OCI-M2 (cell line): ENCODE measurements at regions not wholly inside any gene's neighbourhood (a gene's known extent, or its start where the extent isn't known, plus 50 kb on each side); places are given as distances from the start of the nearest gene placed in this dataset.

Experiments used
- DNase-seq: peaks from one replicate; lab custom pipeline; 2025; ENCODE audit not compliant: unreplicated experiment; lab: John Stamatoyannopoulos, UW

DNA sequence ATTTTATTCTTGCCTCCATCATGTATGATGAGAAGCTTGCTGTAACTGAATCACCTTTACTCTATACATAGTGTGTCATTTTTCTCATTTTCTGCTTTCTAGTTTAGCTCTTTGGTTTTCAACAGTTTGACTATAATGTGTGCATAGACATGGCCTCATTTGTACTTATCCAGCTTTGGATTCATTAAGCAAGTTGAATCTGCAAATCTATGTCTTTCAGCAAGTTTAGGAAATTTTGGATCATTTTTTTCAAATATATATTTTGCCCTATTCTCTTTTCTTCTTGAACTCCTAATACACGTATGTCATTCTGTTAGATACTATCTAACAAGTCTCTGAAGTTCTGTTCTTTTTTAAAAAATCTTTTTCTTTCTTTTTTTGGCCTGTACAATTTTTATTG lies 57.8 kb downstream of the PRLHR start:
- DNase-seq = no peak

DNA sequence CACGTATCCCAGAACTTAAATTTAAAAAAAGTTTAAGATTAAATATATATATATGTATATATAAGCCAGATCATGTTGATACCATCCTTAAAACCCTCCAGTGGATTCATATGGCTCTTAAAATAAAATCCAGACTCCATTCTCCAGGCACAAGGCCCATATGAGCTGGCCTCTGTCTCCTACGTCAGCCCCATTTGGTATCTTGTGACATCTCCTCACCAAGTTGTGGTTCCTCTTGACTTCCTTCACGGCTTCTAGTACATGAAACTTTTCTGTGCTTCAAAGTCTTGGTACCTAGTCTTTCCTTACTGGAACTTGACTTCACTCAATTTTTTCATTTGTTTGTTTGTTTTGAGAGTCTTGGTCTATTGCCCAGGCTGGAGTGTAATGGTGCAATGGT lies 61.3 kb downstream of the PRLHR start:
- no peak for DNase-seq

DNA sequence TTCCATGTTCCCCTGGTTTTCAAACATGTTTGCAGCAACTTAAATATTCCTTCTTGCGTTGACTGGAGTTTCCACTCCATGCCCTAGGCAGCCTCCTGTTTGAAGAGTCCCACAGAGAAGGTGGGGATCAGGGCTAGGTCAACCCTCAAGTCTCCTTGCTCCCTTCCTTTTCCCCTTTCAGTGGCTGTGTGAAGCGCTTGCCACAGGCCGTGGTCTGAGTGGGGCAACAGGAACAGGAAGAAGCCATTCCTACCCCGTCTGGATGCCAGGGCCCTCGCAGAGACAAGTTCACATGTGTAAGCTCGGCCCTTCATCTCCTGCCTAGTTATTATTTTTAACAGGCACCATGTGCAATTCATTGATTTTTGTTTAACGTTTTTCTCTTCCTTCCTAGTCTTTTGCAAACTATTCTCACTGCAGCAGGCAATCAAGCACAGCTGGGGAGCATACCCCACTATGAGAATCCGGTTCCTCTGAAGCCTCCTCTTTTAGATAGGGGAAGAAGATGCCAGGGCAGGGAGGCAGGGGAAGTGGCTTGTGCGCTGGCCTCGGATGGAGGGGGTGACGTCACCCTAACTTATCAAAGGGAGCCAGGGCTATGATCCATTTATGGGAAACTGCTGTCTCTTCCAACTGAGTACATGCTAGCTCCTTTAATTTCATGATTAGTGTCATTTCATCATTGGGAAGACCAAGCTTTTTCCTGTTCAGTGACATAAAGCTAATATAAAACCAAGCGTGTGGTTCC lies 64.2 kb downstream of the PRLHR start:
- peak; percentile 16 for DNase-seq

DNA sequence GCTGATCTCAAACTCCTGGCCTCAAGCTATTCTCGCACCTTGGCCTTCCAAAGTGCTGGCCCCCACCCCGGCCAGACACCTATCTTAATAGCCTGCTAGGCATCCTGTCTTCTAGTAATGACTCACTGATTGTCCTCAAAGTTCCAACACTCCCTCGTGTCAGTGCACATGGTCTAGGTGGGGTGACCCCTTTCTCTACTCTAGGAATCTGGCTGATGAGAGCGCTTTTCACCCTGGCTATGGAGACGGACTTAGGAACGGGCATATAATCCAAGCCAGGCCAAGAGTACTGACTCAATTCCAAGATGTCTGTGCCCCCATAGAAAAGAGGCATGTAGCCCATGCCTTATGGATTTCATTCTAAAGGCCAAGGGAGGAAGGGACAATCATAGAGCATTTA lies 67.0 kb downstream of the PRLHR start:
- DNase-seq = no peak

DNA sequence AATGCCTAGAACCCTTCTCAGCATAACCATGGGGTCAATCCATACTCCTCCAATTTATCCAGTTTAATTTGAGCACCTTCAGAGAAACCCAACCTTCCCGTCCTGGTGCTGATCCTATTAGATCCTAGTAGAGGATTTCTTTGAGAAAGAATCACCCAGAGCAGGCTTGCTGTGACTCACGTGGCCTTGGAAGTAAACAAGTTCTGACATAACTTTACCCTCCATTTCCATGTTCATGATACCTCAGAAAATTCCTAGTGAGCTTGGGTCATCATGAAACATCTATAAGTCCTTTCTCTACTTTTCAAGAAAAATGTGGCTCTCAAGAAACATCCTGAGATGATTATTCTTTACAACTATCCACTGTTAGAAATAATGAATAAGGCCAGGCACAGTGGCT lies 71.7 kb downstream of the PRLHR start:
- no peak for DNase-seq

DNA sequence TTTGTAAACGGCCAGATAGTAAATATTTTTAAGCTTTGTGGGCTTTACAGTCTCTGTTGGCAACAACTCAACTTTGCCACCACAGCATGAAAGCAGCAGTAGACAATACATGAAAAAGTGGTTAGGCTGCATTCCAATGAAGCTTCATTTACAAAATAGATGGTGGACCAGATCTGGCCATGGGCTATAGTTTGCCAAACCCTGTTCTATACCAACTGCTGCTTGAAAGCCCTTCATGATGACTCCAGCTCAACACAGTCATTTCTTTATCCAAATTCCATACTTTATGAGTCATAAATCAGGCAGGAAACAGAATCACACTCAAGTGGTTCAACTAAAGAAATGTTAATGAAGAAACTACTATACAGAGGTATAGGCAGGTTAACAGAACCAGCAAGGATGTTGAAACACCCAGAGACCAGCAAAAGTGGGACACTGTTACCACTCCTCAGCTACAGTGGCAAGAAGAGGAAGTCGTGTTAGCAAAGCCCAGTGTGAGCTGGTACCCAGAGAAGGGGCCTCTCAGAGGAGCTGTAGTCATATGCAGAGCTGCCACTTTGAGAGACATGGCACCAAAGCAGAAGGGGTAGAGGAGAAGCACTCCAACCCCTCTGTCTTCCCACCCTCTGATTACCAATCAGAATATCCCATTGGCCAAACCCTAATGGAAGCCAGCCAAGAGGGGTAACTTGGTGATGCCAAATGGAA lies 72.5 kb downstream of the PRLHR start:
- no peak for DNase-seq

GRCh38 chr10:118521415-118522117 lies 73.9 kb downstream of the PRLHR start:
- no peak for DNase-seq

- no peak for DNase-seq
Observed at GRCh38 chr10:118520116-118520742, 75.2 kb downstream of the PRLHR start.

DNA sequence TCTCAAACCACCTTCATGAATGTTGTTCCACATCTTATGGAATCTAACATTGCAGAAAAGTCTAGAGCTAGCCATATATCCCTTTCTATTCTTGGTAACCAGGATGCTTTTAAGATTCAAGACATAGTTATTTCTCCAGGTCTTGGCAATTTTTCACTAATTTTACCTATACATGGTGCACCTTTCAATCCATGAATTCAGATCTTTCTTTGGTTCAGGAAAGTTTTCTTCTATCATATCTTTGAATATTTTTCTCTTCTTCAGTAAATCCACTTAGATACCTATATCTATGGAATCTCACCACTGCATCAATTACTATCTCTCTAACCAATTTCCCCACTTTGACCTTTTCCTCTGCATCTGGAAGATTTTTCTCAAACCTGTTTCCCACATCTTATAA lies 77.4 kb downstream of the PRLHR start:
- no peak for DNase-seq

DNA sequence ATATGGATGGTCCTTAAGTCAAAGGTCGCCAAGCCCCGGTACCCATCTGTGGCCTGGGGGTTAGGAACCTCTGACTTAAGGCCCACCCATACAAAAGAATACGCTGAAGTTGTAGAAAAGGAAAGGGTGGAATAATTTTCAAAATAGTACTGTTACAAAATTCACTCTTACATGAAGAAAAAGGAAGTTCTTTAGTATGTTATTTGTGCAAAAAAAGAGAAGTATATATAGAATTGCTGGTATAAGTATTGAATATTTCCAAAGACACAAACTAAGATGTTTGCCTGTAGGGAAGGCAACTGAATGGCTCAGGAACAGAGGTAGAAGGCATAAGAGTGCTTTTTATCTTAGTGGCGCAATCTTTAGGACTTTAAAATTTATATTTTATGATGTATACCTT lies 78.7 kb downstream of the PRLHR start:
- no peak for DNase-seq

GRCh38 chr10:118513174-118513573 lies 82.3 kb downstream of the PRLHR start:
- no peak for DNase-seq

GRCh38 chr10:118511711-118512110 lies 83.7 kb downstream of the PRLHR start:
- DNase-seq = no peak

DNA sequence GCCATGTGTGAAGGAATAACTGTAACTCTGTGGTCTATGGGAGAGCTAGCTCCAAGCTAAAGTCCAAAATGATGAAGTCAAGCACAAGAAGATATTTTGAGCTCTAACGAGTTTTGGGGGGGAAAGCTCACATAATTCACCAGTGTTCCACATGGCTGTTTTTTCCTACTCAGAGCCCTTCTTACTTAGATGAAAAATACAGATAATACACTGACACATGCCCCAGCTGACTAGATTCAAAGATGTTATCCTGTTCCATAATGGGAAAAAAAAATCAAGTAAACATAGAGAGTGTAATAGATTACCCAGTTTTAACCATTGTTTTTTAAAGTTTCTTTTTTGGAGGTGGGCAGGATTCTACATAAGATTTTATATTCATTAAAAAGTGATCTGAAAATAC lies 86.6 kb downstream of the PRLHR start:
- DNase-seq = no peak

DNA sequence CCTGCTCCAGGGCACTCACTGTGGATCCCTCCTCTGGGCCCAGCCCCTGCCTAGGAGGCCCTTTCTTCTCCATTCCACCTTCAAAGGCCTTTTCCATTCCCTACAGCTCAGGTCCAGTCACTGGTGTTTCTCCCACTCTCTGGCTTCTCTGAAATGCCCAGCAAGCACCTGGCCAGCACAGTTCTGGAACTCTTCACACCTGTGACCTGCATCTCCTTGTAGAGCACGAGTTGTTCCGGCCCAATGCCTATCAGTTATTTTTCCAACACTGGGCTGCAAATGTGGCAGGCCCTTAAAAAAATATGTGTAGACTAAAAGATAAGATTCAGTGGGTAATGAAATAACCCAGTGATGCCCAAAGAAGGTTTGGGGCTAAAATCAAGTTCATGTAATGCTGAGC lies 87.1 kb downstream of the PRLHR start:
- no peak for DNase-seq

- DNase-seq = no peak
Observed at GRCh38 chr10:118506671-118507590, 88.5 kb downstream of the PRLHR start.

DNA sequence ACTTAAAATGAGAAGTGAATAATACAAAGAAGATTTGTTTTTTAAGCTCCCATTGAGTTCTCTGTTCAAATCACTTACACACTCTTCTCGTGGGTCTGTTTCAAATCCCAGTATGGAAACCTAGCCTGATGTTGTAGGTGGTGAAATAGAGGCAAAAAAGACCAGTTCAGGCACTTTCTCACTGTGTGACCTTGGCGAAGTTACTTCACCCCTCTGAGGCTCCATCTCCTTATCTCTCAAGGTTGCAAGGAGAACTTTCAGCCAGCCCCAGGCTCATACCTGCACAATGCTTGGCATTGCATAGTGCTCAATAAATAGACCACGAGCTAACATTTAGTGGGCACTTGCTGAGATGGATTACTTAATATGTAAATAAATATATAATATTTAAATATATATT lies 90.1 kb downstream of the PRLHR start:
- no peak for DNase-seq

- DNase-seq = no peak
Observed at GRCh38 chr10:118504467-118505205, 90.8 kb downstream of the PRLHR start.

- no peak for DNase-seq
Observed at GRCh38 chr10:118504044-118504443, 91.4 kb downstream of the PRLHR start.

- no peak for DNase-seq
Observed at GRCh38 chr10:118503192-118503591, 92.3 kb downstream of the PRLHR start.
